ENCODE measurements at regions not wholly inside any gene's neighbourhood (a gene's known extent, or its start where the extent isn't known, plus 50 kb on each side); places are given as distances from the start of the nearest gene placed in this dataset.

GRCh38 chr1:62924983-62925790, 141.3 kb downstream of the ATG4C start:
- Histone ChIP-seq H3K27me3 (ENCODE audit: insufficient read depth, low read depth, low read length) (no peaks in the 10 kb centered on the region), H3K9me3 (ENCODE audit: low read length) (no peaks in the 10 kb centered on the region), H4K20me1 (ENCODE audit: insufficient read depth) (no peaks in the 10 kb centered on the region), H3K36me3 (ENCODE audit: insufficient read depth, low read length) (no peaks in the 10 kb centered on the region), H3F3A (ENCODE audit: insufficient read depth, low read length, poor library complexity, severe bottlenecking) (no peaks in the 10 kb centered on the region), H3K9ac (ENCODE audit: low read length) (no peak overlapping the region), H3K79me2 (replicated peaks; ENCODE audit: insufficient read depth, low read length) (no peaks in the 10 kb centered on the region), H3K9me2 (ENCODE audit: insufficient read depth, low read length) (no peaks in the 10 kb centered on the region), H3K4me2 (ENCODE audit: low read length) (no peak overlapping the region), H3K4me3 (ENCODE audit: low read length) (no peak overlapping the region), H2AFZ (ENCODE audit: low read depth, low read length) (no peak overlapping the region), H3K27ac (ENCODE audit: low read length) (no peak overlapping the region)
- TF ChIP-seq POLR2AphosphoS5 (IDR thresholded peaks at IDR 0.05), result no peak
- TF ChIP-seq TAF1 (IDR thresholded peaks at IDR 0.05; ENCODE audit: low read depth), result no peak
- TF ChIP-seq EZH2 (IDR thresholded peaks at IDR 0.05; ENCODE audit: borderline replicate concordance, insufficient read depth, low read length, poor library complexity, severe bottlenecking), result no peak
- TF ChIP-seq RAD21 (conservative IDR thresholded peaks at IDR 0.05), result no peak
- TF ChIP-seq EP300 (conservative IDR thresholded peaks at IDR 0.05; ENCODE audit: poor library complexity, severe bottlenecking), result no peak
- TF ChIP-seq MXI1 (conservative IDR thresholded peaks at IDR 0.05; ENCODE audit: poor library complexity, severe bottlenecking), result no peak
- no peak for TF ChIP-seq CTCF (IDR thresholded peaks at IDR 0.05; ENCODE audit: poor library complexity, severe bottlenecking)
- TF ChIP-seq REST (IDR thresholded peaks at IDR 0.05; ENCODE audit: borderline replicate concordance), result no peak
- TF ChIP-seq SMC3 (conservative IDR thresholded peaks at IDR 0.05; ENCODE audit: poor library complexity), result no peak

GRCh38 chr1:62926681-62927252, 142.8 kb downstream of the ATG4C start:
- H3K9me3 ChIP-seq (ENCODE audit: low read length), result no peaks in the 10 kb centered on the region
- no peak overlapping the region for H3K4me3 ChIP-seq (ENCODE audit: low read length)
- no peak overlapping the region for H3K27ac ChIP-seq (ENCODE audit: low read length)
- H3F3A ChIP-seq (ENCODE audit: insufficient read depth, low read length, poor library complexity, severe bottlenecking), result no peaks in the 10 kb centered on the region
- no peaks in the 10 kb centered on the region for H3K27me3 ChIP-seq (ENCODE audit: insufficient read depth, low read depth, low read length)
- no peaks in the 10 kb centered on the region for H4K20me1 ChIP-seq (ENCODE audit: insufficient read depth)
- no peak overlapping the region for H3K9ac ChIP-seq (ENCODE audit: low read length)
- H3K9me2 ChIP-seq (ENCODE audit: insufficient read depth, low read length), result no peaks in the 10 kb centered on the region
- H3K36me3 ChIP-seq (ENCODE audit: insufficient read depth, low read length), result no peaks in the 10 kb centered on the region
- H2AFZ ChIP-seq (ENCODE audit: low read depth, low read length), result no peak overlapping the region
- TF ChIP-seq SMC3 (conservative IDR thresholded peaks at IDR 0.05; ENCODE audit: poor library complexity) (no peak), TAF1 (IDR thresholded peaks at IDR 0.05; ENCODE audit: low read depth) (no peak), POLR2AphosphoS5 (IDR thresholded peaks at IDR 0.05) (no peak), RAD21 (conservative IDR thresholded peaks at IDR 0.05) (no peak), REST (IDR thresholded peaks at IDR 0.05; ENCODE audit: borderline replicate concordance) (no peak), EP300 (conservative IDR thresholded peaks at IDR 0.05; ENCODE audit: poor library complexity, severe bottlenecking) (no peak), EZH2 (IDR thresholded peaks at IDR 0.05; ENCODE audit: borderline replicate concordance, insufficient read depth, low read length, poor library complexity, severe bottlenecking) (no peak)
- no peaks in the 10 kb centered on the region for H3K79me2 ChIP-seq (replicated peaks; ENCODE audit: insufficient read depth, low read length)
- no peak overlapping the region for H3K4me2 ChIP-seq (ENCODE audit: low read length)

Data from neural cell (in vitro differentiated cells).